ENCODE measurements at regions not wholly inside any gene's neighbourhood (a gene's known extent, or its start where the extent isn't known, plus 50 kb on each side); places are given as distances from the start of the nearest gene placed in this dataset.

DNA sequence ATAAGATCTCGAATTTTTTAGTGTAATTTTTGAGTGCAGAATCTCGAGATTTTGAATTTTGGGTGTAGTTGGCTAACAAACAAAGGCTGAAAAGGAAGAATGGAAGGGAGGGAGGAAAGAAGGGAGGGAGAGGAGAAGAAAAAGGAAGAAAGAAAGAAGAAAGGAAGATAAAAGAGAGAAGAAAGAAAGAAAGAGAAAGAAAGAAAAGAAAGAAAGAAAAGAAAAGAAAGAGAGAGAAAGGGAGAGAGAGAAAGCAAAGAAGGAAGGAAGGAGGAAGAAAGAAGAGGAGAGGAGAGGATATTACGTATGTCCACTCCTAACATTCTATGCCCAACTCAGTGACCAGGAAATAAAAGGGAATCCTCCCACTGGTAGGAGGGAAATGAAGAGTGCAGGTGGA is 169.6 kb downstream of the TBXT start:
- no peak overlapping the region for H3K4me3 ChIP-seq
- no peaks in the 10 kb centered on the region for H3K27me3 ChIP-seq
- no peak overlapping the region for H3K27ac ChIP-seq
- no peaks in the 10 kb centered on the region for H3K4me1 ChIP-seq
- DNase-seq (ENCODE audit: low spot score in 2 of 2): no peak
- TF ChIP-seq POLR2A (IDR thresholded peaks at IDR 0.05) (no peak), EP300 (IDR thresholded peaks at IDR 0.05) (no peak), POLR2AphosphoS5 (IDR thresholded peaks at IDR 0.05) (no peak)
- TF ChIP-seq, protein P1, sequence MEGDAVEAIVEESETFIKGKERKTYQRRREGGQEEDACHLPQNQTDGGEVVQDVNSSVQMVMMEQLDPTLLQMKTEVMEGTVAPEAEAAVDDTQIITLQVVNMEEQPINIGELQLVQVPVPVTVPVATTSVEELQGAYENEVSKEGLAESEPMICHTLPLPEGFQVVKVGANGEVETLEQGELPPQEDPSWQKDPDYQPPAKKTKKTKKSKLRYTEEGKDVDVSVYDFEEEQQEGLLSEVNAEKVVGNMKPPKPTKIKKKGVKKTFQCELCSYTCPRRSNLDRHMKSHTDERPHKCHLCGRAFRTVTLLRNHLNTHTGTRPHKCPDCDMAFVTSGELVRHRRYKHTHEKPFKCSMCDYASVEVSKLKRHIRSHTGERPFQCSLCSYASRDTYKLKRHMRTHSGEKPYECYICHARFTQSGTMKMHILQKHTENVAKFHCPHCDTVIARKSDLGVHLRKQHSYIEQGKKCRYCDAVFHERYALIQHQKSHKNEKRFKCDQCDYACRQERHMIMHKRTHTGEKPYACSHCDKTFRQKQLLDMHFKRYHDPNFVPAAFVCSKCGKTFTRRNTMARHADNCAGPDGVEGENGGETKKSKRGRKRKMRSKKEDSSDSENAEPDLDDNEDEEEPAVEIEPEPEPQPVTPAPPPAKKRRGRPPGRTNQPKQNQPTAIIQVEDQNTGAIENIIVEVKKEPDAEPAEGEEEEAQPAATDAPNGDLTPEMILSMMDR (IDR thresholded peaks at IDR 0.05): no peak
- H3K36me3 ChIP-seq: no peaks in the 10 kb centered on the region
- 80% methylated on average over 3 of the region's 3 CpGs for WGBS
- no peaks in the 10 kb centered on the region for H3K9me3 ChIP-seq

DNA sequence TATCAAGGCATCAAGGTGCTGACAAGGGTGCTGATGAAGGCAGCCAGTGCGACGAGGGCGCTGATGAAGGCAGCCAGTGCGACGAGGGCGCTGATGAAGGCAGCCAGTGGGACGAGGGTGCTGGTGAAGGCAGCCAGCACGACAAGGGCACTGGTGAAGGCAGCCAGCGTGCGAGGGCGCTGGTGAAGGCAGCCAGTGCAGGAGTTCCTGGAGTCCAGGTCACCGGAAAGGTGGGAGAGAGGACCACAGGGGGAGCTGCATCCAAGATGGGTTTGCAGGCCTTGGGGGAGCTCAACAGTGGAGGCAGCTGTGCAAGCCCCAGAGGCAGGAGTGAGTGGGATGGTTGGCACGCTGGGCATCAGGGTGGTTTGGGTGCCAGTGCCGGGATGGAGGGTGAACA is 176.3 kb downstream of the TBXT start:
- Histone ChIP-seq H3K4me3 (no peak overlapping the region), H3K27ac (no peak overlapping the region), H3K9me3 (no peaks in the 10 kb centered on the region), H3K36me3 (no peaks in the 10 kb centered on the region), H3K27me3 (peaks cover 34% of the 10 kb centered on the region), H3K4me1 (peaks cover 13% of the 10 kb centered on the region)
- WGBS: 84% methylated on average over 14 of the region's 14 CpGs
- no peak for DNase-seq (ENCODE audit: low spot score in 2 of 2)
- TF ChIP-seq, protein P1 (IDR thresholded peaks at IDR 0.05): no peak
- no peak for TF ChIP-seq POLR2A (IDR thresholded peaks at IDR 0.05)
- TF ChIP-seq EP300 (IDR thresholded peaks at IDR 0.05): no peak
- TF ChIP-seq POLR2AphosphoS5 (IDR thresholded peaks at IDR 0.05): no peak

DNA sequence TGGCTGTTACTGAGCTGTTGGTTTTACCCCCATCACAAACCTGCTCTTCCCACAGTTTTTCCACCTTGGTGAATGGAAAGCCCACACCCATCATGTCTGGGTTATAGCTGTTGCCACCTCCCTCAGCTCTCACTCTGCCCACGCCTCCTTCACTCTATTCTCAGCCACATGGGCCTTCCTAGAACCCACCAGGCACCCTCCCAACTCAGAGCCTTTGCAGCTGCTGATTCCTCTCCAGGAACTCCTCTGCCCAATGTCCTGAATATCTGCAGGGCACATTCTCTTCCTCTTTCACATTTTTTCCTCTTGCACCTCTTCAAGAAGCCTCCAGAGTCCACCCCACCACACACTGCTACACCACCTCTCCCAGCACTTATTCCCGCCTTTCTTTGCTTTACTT is 177.4 kb downstream of the TBXT start:
- Histone ChIP-seq H3K4me3 (no peak overlapping the region), H3K9me3 (no peaks in the 10 kb centered on the region), H3K27ac (no peak overlapping the region), H3K4me1 (peaks cover 13% of the 10 kb centered on the region), H3K27me3 (peaks cover 45% of the 10 kb centered on the region), H3K36me3 (no peaks in the 10 kb centered on the region)
- 68% methylated on average over 2 of the region's 2 CpGs for WGBS
- TF ChIP-seq EP300 (IDR thresholded peaks at IDR 0.05) (no peak), POLR2A (IDR thresholded peaks at IDR 0.05) (no peak), POLR2AphosphoS5 (IDR thresholded peaks at IDR 0.05) (no peak)
- TF ChIP-seq, protein P1 (IDR thresholded peaks at IDR 0.05): no peak
- no peak for DNase-seq (ENCODE audit: low spot score in 2 of 2)

DNA sequence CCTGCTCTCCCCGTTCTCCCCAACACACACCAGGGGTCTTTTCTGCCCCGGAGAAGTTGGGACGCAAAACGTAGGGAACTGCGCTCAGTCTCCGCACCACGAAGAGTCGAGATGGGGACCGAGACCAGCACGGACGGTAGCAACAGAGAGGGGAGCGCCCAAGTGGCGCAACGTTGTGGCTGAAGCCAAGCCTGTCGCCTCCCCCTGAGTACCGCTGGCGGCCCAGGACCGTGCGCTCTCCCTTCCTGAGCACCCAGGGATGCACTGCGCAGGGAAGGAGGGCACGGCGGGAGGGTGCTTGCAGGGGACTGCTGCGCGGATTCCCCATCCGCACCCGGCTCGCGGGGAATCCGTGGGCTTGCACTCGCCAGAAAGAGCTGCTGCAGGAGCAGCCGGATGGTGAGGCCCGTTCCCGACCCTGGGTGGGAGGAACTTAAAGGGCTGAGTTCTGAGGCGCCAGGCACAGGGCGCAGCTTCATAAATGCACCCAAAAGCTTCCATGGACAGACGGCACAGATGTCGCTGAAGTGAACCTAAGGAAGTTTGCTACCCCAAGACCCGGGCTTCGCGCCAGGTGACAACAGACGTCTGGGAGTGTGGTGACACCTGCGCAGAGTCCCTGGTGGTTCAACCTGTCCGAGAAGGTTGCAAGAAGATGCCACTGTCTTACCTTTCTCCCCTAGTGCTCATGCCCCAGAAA is 178.7 kb downstream of the TBXT start:
- Histone ChIP-seq H3K36me3 (no peaks in the 10 kb centered on the region), H3K9me3 (no peaks in the 10 kb centered on the region), H3K4me1 (peaks cover 13% of the 10 kb centered on the region), H3K4me3 (peak overlapping the region; percentile 48), H3K27ac (no peak overlapping the region), H3K27me3 (peaks cover 51% of the 10 kb centered on the region)
- no peak for DNase-seq (ENCODE audit: low spot score in 2 of 2)
- no peak for TF ChIP-seq POLR2A (IDR thresholded peaks at IDR 0.05)
- 5% methylated on average over 27 of the region's 43 CpGs for WGBS

DNA sequence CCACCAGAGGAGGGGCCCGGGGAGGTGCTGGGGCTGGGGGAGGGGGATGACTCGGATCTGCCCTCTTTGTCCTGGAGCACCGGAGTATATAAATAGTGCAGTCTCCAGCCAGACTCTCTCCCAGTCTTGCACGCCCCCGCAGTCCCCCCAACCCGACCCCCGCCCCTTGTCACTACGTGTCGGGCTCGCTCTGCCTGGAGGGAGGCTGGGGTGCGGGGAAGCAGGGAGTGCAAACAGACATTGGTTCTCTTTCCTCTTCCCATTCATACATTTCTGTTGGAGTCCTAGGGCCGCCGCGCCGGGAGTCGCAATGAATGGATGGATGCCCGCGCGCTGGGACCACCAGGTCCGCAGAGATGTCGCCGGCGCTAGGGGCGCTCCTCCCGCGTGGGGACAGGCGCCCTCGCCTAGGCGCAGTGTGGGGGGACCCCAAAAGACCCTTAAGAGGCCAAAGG is 179.3 kb downstream of the TBXT start:
- no peak for DNase-seq (ENCODE audit: low spot score in 2 of 2)
- WGBS: 0% methylated on average over 10 of the region's 29 CpGs
- Histone ChIP-seq H3K4me3 (peak overlapping the region; percentile 48), H3K4me1 (peaks cover 13% of the 10 kb centered on the region), H3K9me3 (no peaks in the 10 kb centered on the region), H3K27ac (no peak overlapping the region), H3K36me3 (no peaks in the 10 kb centered on the region), H3K27me3 (peaks cover 51% of the 10 kb centered on the region)
- no peak for TF ChIP-seq EP300 (IDR thresholded peaks at IDR 0.05)
- no peak for TF ChIP-seq POLR2AphosphoS5 (IDR thresholded peaks at IDR 0.05)
- TF ChIP-seq POLR2A (IDR thresholded peaks at IDR 0.05): no peak

DNA sequence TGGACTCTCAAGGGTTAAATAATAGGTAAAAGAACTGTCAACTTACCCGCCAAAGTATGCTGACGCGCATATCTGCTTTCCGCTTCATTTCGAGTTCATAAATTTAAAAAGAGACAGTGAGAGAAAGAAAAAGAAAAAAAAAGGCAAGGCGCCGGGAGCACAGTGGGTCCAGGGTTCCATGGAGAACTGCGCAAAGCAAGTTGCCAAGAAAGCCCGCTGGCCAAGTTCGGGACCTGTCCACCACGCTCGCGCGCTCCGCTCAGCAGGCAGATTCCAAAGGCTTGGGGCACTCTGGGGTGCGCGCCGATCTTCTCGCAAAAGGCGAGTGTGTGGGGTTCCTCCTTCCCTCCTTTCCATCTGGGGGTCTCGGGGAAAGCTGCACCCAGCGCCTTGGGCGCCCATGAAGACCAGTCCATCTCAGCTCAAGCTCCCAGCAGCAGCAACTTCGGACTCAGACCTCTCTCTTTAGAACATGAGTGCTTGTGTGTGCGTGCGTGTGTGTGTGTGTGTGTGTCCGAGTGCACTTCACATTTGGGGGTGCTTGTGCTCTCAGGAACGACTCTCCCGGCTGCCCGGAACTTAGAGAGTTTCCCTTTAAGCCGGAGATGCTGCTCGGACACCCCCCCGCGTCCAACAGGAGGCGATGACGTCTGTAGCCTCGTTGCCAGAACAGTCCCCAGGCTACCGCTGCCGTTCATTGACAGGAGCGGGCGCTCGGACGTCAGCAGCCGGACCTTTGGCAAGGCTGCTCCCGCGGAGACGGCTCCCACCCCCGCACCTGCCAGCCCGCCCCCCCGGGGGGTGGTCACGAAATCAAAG is 180.0 kb downstream of the TBXT start:
- DNase-seq (ENCODE audit: low spot score in 2 of 2): peak; percentile 82 to 89
- H3K9me3 ChIP-seq: no peaks in the 10 kb centered on the region
- no peak overlapping the region for H3K27ac ChIP-seq
- H3K27me3 ChIP-seq: peaks cover 51% of the 10 kb centered on the region
- WGBS: under 1% methylated on average over 35 of the region's 51 CpGs
- TF ChIP-seq, protein P1 (IDR thresholded peaks at IDR 0.05): no peak
- TF ChIP-seq EP300 (IDR thresholded peaks at IDR 0.05): no peak
- TF ChIP-seq POLR2AphosphoS5 (IDR thresholded peaks at IDR 0.05): no peak
- no peak for TF ChIP-seq POLR2A (IDR thresholded peaks at IDR 0.05)
- H3K36me3 ChIP-seq: no peaks in the 10 kb centered on the region
- H3K4me1 ChIP-seq: peaks cover 13% of the 10 kb centered on the region
- peak overlapping the region; percentile 48 for H3K4me3 ChIP-seq
